Cardiac muscle cell (in vitro differentiated cells and primary cell): ENCODE measurements at regions not wholly inside any gene's neighbourhood (a gene's known extent, or its start where the extent isn't known, plus 50 kb on each side); places are given as distances from the start of the nearest gene placed in this dataset.
"Not testable (repeated sequence)": the region's sequence is repeated elsewhere in the genome, so short reads cannot be mapped to it uniquely, and the experiment has no call there.

Source experiments
- DNase-seq, 2 donors: peaks; one replicate each; pipeline versions ENCODE4 v3.0.0 to v3.0.0-alpha.2; 2010 to 2017; ENCODE audit warnings: low read depth in 1 of 2, low spot score in 1 of 2
- H3K27ac ChIP-seq: fragments of 200-600 bp; sonication (generic); 2 replicates; pipeline ENCODE4 v1.5.1; 2016
- H3K27me3 ChIP-seq: fragments of 200-600 bp; sonication (generic); 2 replicates; pipeline ENCODE4 v1.6.0; 2016; ENCODE audit warnings: control low read depth
- H3K36me3 ChIP-seq: fragments of 200-600 bp; sonication (generic); 2 replicates; pipeline ENCODE4 v1.5.1; 2016; ENCODE audit warnings: control low read depth
- H3K4me1 ChIP-seq: fragments of 200-600 bp; sonication (generic); 2 replicates; pipeline ENCODE4 v1.8.1; 2017; ENCODE audit warnings: low read depth, mild to moderate bottlenecking, mixed run types
- H3K4me3 ChIP-seq: fragments of 200-600 bp; sonication (generic); 2 replicates; pipeline ENCODE4 v1.5.1; 2016; ENCODE audit warnings: mild to moderate bottlenecking
- H3K9me3 ChIP-seq: fragments of 200-600 bp; sonication (generic); 2 replicates; pipeline ENCODE4 v1.5.1; 2017; ENCODE audit warnings: low read depth, mild to moderate bottlenecking, control low read depth
- CTCF ChIP-seq: IDR thresholded peaks from 2 replicates; pipeline ENCODE4 v1.5.1; 2012; ENCODE audit warnings: low read depth, mild to moderate bottlenecking, low read length

DNA sequence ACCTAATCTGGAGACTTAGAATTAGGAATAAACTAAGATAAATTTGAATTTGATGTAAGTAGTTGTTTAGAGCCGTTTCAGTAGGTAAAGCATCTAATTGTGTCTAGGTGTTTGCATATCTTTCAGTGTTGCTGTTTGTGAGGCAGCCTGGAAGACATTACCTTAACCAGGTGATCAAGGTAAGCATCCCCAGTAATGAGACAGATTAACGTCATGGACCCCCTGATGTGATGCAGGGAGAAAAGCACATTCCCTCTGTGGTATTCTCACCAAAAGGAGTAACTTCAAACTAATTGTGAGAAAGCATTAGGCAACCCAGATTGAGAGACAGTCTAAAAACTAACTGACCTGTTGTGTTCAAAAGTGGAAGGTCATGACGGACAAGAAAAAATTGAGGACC lies 251.6 kb downstream of the NUAK1 start:
- H3K4me3 ChIP-seq = no peak overlapping the region
- no peaks in the 10 kb centered on the region for H3K36me3 ChIP-seq
- no peaks in the 10 kb centered on the region for H3K27me3 ChIP-seq
- no peak for TF ChIP-seq CTCF
- no peaks in the 10 kb centered on the region for H3K9me3 ChIP-seq
- DNase-seq = no peak
- no peaks in the 10 kb centered on the region for H3K4me1 ChIP-seq
- H3K27ac ChIP-seq = no peak overlapping the region

DNA sequence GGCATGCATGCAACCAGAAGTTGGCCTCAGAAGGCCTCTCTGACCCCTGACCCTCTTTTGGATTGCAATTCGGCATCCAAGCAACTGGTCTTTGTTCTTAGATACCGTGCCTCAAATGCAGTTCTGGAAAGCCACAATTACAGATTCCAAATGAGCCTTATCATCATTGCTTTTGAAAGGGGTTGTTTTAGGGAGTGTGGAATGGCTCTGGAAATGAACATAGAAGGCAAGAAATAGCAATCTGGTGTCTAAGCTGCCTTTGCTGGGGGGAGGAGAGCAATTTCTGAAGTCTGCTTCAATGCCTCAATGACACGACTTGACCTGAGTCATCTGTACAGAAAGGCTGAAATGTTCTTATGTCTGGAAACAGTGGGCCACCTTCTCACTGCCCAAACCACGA lies 250.1 kb downstream of the NUAK1 start:
- Histone ChIP-seq H3K27me3 (no peaks in the 10 kb centered on the region), H3K36me3 (no peaks in the 10 kb centered on the region), H3K9me3 (no peaks in the 10 kb centered on the region), H3K4me1 (no peaks in the 10 kb centered on the region), H3K27ac (no peak overlapping the region), H3K4me3 (no peak overlapping the region)
- DNase-seq = peak in 1 of 2 donors; percentile 57
- TF ChIP-seq CTCF = no peak

DNA sequence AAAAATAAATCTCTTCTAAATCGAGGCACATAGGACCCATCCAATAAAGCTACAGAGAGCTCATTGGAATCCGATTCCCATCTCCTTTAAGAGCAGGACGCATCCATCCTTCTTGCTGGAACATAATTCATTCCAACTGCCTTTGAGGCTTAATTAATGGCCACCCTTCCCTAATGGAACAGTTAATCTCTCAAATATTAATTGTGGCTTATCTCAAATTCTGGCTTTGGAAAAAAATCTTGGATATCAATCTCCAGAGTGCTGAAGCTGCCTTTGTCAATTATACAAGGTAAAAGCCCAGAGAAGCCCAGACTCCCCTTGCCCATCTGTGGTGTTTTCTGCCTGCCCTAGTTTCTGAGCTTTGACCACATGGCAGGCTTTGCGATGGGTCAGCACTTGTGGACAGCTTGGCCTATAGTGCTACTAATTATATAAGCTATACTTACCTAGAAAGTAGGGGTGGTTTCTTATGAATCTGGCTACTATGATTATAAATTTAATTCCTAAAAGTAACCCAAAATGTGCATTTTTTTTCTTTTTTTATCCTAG lies 246.3 kb downstream of the NUAK1 start:
- H3K27me3 ChIP-seq = no peaks in the 10 kb centered on the region
- H3K27ac ChIP-seq = no peak overlapping the region
- H3K4me1 ChIP-seq = no peaks in the 10 kb centered on the region
- DNase-seq = no peak
- H3K36me3 ChIP-seq = no peaks in the 10 kb centered on the region
- no peak overlapping the region for H3K4me3 ChIP-seq
- no peaks in the 10 kb centered on the region for H3K9me3 ChIP-seq
- no peak for TF ChIP-seq CTCF

DNA sequence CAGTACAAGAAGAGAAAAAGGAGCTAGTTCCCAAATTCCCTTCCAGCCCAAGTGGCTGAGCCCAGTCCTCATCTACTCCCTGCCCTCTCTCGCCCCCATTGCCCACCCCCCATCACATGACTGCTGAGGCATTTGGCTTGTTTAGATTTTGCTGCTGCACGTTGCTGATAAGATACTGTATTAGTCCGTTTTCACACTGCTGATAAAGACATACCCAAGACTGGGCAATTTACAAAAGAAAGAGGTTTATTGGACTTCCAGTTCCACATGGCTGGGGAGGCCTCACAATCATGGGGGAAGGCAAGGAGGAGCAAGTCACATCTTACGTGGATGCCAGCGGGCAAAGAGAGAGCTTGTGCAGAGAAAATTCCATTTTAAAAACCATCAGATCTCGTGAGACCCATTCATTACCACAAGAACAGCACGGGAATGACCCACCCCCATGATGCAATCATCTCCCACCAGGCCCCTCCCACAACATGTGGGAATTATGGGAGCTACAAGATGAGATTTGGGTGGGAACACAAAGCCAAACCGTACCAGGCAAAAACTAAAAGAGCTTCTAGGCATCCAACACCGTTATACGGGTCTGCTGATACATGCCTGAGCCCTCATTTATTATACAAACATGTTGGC lies 243.4 kb downstream of the NUAK1 start:
- not testable (repeated sequence) for H3K4me1 ChIP-seq, H3K27me3 ChIP-seq, H3K9me3 ChIP-seq, H3K36me3 ChIP-seq, DNase-seq, H3K27ac ChIP-seq, H3K4me3 ChIP-seq

- no peak overlapping the region for H3K27ac ChIP-seq
- no peaks in the 10 kb centered on the region for H3K36me3 ChIP-seq
- H3K9me3 ChIP-seq = no peaks in the 10 kb centered on the region
- no peak overlapping the region for H3K4me3 ChIP-seq
- H3K4me1 ChIP-seq = no peaks in the 10 kb centered on the region
- TF ChIP-seq CTCF = no peak
- DNase-seq = no peak
- H3K27me3 ChIP-seq = no peaks in the 10 kb centered on the region
These were observed 241.4 kb downstream of the NUAK1 start for GRCh38 chr12:105897311-105897725.

DNA sequence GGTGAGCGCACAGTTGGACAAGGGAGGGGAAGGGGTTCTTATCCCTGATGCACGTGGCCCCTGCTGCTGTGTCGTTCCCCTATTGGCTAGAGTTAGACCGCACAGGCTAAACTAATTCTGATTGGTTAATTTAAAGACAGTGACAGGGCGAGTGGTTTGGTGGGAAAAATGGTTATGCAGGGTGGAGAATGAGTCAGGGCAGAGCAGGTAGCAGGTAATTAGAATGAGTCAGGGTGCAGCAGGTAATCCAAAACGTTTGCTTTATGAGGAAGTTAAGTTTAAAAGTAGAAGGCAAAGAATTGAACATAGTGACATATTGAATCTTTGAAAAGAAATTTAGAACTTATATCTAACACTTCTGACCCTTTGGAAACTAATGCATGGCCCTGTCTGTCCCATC lies 240.5 kb downstream of the NUAK1 start:
- not testable (repeated sequence) for H3K4me1 ChIP-seq, H3K9me3 ChIP-seq, H3K4me3 ChIP-seq, H3K36me3 ChIP-seq, H3K27ac ChIP-seq, DNase-seq, H3K27me3 ChIP-seq
